ENCODE measurements at regions not wholly inside any gene's neighbourhood (a gene's known extent, or its start where the extent isn't known, plus 50 kb on each side); places are given as distances from the start of the nearest gene placed in this dataset.

DNA sequence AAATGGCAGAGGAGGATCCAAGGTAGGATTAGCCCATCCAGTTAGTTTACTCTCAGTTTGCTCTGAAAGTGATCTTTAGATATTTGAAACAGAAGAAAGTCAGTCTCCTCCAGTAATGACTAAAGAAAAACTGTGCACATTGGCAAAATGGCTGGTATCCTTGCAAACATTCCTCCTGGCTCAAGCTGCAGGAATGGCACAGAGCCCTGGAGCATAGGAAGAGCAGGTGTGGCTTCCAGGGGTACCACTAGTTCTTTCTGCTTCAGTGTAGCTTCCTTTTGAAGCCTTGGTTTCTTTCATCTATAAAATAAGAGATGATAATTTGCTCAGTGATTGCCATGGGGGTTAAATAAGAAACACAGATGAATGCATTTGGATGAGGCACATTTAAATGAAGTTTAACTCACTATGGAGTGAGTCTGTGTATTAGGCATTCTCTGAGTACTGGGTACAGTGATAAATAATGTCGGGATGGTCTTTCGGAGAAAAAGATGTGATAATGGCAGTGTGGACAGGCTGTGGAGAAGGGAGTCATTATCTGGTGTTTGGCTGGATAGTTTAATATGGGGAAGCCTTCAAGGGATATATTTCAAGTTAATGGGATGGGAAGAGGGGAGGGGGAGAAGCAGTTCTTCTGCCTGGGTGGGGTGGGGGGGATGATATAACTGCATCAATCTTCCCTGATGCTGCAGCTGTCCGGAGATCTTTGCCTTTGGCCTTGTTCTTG, 217.3 kb upstream of the KLF4 start (continued):
- TF ChIP-seq ZNF223 (tag by site-specific recombination; IDR thresholded peaks at IDR 0.05) = no peak

GRCh38 chr9:107705521-107705920, 216.0 kb upstream of the KLF4 start:
- TF ChIP-seq ZNF133 (tag by site-specific recombination; IDR thresholded peaks at IDR 0.05) (no peak), ZNF138 (tag by site-specific recombination; IDR thresholded peaks at IDR 0.05; ENCODE audit: borderline replicate concordance) (no peak), ZNF548 (tag by site-specific recombination; IDR thresholded peaks at IDR 0.05) (no peak), ZNF311 (tag by site-specific recombination; IDR thresholded peaks at IDR 0.05; ENCODE audit: borderline replicate concordance) (no peak), ZNF701 (tag by site-specific recombination; IDR thresholded peaks at IDR 0.05) (no peak), ZNF214 (tag by site-specific recombination; IDR thresholded peaks at IDR 0.05; ENCODE audit: borderline replicate concordance) (no peak), ZNF747 (tag by site-specific recombination; IDR thresholded peaks at IDR 0.05) (no peak), GLIS1 (tag by site-specific recombination; IDR thresholded peaks at IDR 0.05) (no peak), ZNF112 (tag by site-specific recombination; IDR thresholded peaks at IDR 0.05) (no peak), ZSCAN23 (tag by site-specific recombination; IDR thresholded peaks at IDR 0.05) (no peak)
- Histone ChIP-seq H3K36me3 (ENCODE audit: control insufficient read depth in 2 of 2, insufficient read depth in 1 of 2, low read length in 2 of 2) (no peaks in the 10 kb centered on the region), H3K9me3 (ENCODE audit: control insufficient read depth, insufficient read depth, low read depth, low read length) (no peaks in the 10 kb centered on the region), H3K4me3 (ENCODE audit: low read depth, low read length) (no peak overlapping the region), H3K4me1 (ENCODE audit: control insufficient read depth, insufficient read depth, low read length) (no peaks in the 10 kb centered on the region), H3K27ac (ENCODE audit: extremely low read depth, low read depth, low read length) (no peak overlapping the region)
- POLR2A ChIA-PET = no interaction called here
- CTCF ChIA-PET = no interaction called here

DNA sequence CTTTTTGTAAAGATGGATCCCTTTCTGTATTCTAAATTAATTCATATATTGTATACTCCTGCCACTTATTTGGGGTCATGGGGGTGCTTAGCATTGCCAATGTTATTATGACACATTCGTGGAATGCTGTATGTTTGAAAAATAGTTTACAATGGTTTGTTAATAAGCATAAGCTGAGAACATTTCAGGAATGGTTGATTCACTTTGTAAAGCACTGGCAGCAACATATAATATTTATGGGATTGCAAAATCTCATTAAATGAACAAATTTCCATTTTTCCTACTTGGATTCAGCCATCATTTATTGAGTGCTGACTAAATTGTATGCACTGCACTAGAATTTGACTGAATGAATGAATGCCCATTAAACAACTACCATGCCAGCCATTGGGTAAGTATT, 215.2 kb upstream of the KLF4 start:
- TF ChIP-seq ZNF521 (tag by site-specific recombination; IDR thresholded peaks at IDR 0.05) = no peak
- TF ChIP-seq OSR2 (tag by site-specific recombination; IDR thresholded peaks at IDR 0.05) = no peak
- no peak for TF ChIP-seq ZNF146 (tag by site-specific recombination; IDR thresholded peaks at IDR 0.05)
- no peak for TF ChIP-seq MYNN (tag by site-specific recombination; IDR thresholded peaks at IDR 0.05; ENCODE audit: borderline replicate concordance)
- TF ChIP-seq ZNF585B (tag by site-specific recombination; IDR thresholded peaks at IDR 0.05) = no peak
- no peak for TF ChIP-seq ZNF426 (tag by site-specific recombination; IDR thresholded peaks at IDR 0.05)
- no peak for TF ChIP-seq ZNF2 (tag by site-specific recombination; IDR thresholded peaks at IDR 0.05)
- no peak for TF ChIP-seq ZNF549 (tag by site-specific recombination; IDR thresholded peaks at IDR 0.05)
- TF ChIP-seq RBAK (tag by site-specific recombination; IDR thresholded peaks at IDR 0.05) = no peak
- no peak for TF ChIP-seq ZNF747 (tag by site-specific recombination; IDR thresholded peaks at IDR 0.05)
- no peak for TF ChIP-seq ZNF654 (tag by site-specific recombination; IDR thresholded peaks at IDR 0.05; ENCODE audit: low read depth)
- H3K4me1 ChIP-seq (ENCODE audit: control insufficient read depth, insufficient read depth, low read length) = no peaks in the 10 kb centered on the region
- H3K36me3 ChIP-seq (ENCODE audit: control insufficient read depth in 2 of 2, insufficient read depth in 1 of 2, low read length in 2 of 2) = no peaks in the 10 kb centered on the region
- POLR2A ChIA-PET = no interaction called here
- CTCF ChIA-PET = no interaction called here
- H3K9me3 ChIP-seq (ENCODE audit: control insufficient read depth, insufficient read depth, low read depth, low read length) = no peaks in the 10 kb centered on the region
- no peak overlapping the region for H3K4me3 ChIP-seq (ENCODE audit: low read depth, low read length)
- no peak overlapping the region for H3K27ac ChIP-seq (ENCODE audit: extremely low read depth, low read depth, low read length)

- ChIA-PET CTCF (interaction anchor here (0.6 kb wide), 1 partner anchor 250 kb away, joined by 3 read pairs; no protein-coding TSS in a partner anchor), POLR2A (no interaction called here)
- H3K27ac ChIP-seq (ENCODE audit: extremely low read depth, low read depth, low read length) = no peak overlapping the region
- TF ChIP-seq, protein P1, sequence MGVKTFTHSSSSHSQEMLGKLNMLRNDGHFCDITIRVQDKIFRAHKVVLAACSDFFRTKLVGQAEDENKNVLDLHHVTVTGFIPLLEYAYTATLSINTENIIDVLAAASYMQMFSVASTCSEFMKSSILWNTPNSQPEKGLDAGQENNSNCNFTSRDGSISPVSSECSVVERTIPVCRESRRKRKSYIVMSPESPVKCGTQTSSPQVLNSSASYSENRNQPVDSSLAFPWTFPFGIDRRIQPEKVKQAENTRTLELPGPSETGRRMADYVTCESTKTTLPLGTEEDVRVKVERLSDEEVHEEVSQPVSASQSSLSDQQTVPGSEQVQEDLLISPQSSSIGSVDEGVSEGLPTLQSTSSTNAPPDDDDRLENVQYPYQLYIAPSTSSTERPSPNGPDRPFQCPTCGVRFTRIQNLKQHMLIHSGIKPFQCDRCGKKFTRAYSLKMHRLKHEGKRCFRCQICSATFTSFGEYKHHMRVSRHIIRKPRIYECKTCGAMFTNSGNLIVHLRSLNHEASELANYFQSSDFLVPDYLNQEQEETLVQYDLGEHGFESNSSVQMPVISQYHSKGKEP (tag by site-specific recombination; IDR thresholded peaks at IDR 0.05) = no peak
- no peak for TF ChIP-seq ZNF544 (tag by site-specific recombination; IDR thresholded peaks at IDR 0.05)
- no peak for TF ChIP-seq ZNF555 (tag by site-specific recombination; conservative IDR thresholded peaks at IDR 0.05)
- TF ChIP-seq ZNF248 (tag by site-specific recombination; IDR thresholded peaks at IDR 0.05) = no peak
- TF ChIP-seq ZNF292 (tag by site-specific recombination; IDR thresholded peaks at IDR 0.05; ENCODE audit: borderline replicate concordance, low read depth) = no peak
- no peak for TF ChIP-seq ZSCAN16 (tag by site-specific recombination; IDR thresholded peaks at IDR 0.05)
- no peak for TF ChIP-seq KLF16 (tag by site-specific recombination; IDR thresholded peaks at IDR 0.05)
- no peak for TF ChIP-seq ZNF10 (tag by site-specific recombination; IDR thresholded peaks at IDR 0.05)
- no peak for TF ChIP-seq ZNF514 (tag by site-specific recombination; IDR thresholded peaks at IDR 0.05)
- TF ChIP-seq ZNF112 (tag by site-specific recombination; IDR thresholded peaks at IDR 0.05) = no peak
- TF ChIP-seq ZNF202 (tag by site-specific recombination; IDR thresholded peaks at IDR 0.05; ENCODE audit: borderline replicate concordance) = no peak
- TF ChIP-seq ZBTB8A (tag by site-specific recombination; IDR thresholded peaks at IDR 0.05) = no peak
- no peak for TF ChIP-seq REPIN1 (tag by site-specific recombination; IDR thresholded peaks at IDR 0.05; ENCODE audit: low read depth)
Measured at GRCh38 chr9:107703651-107704050, 214.1 kb upstream of the KLF4 start.

More at GRCh38 chr9:107703651-107704050, 214.1 kb upstream of the KLF4 start:
- no peaks in the 10 kb centered on the region for H3K36me3 ChIP-seq (ENCODE audit: control insufficient read depth in 2 of 2, insufficient read depth in 1 of 2, low read length in 2 of 2)
- no peaks in the 10 kb centered on the region; the same call in 1 of the 2 replicates for H3K4me1 ChIP-seq (ENCODE audit: control insufficient read depth, insufficient read depth, low read length)
- H3K4me3 ChIP-seq (ENCODE audit: low read depth, low read length) = no peak overlapping the region
- H3K9me3 ChIP-seq (ENCODE audit: control insufficient read depth, insufficient read depth, low read depth, low read length) = no peaks in the 10 kb centered on the region
